ENCODE measurements at regions not wholly inside any gene's neighbourhood (a gene's known extent, or its start where the extent isn't known, plus 50 kb on each side); places are given as distances from the start of the nearest gene placed in this dataset.

GRCh38 chr5:106877881-106878280 is 792.9 kb downstream of the EFNA5 start:
- Histone ChIP-seq H3K9me1 (ENCODE audit: insufficient read depth, low read length) (no peaks in the 10 kb centered on the region), H3K4me2 (ENCODE audit: low read depth, low read length) (no peak overlapping the region), H3K14ac (replicated peaks; ENCODE audit: low read depth, low read length) (no peak overlapping the region), H4K5ac (ENCODE audit: low read depth, low read length) (no peak overlapping the region), H2BK120ac (ENCODE audit: low read depth, low read length) (no peak overlapping the region), H3K27ac (ENCODE audit: insufficient read depth, low read length) (no peak overlapping the region), H2AK5ac (ENCODE audit: low read depth, low read length) (no peak overlapping the region), H2BK5ac (ENCODE audit: low read depth, low read length, poor library complexity, severe bottlenecking) (no peak overlapping the region), H4K20me1 (ENCODE audit: insufficient read depth, low read length) (no peaks in the 10 kb centered on the region), H2AFZ (replicated peaks; ENCODE audit: low read length, poor library complexity) (no peak overlapping the region), H2BK15ac (ENCODE audit: low read depth, low read length) (no peak overlapping the region), H3K9me3 (ENCODE audit: control insufficient read depth, insufficient read depth, low read length) (no peaks in the 10 kb centered on the region), H3K56ac (ENCODE audit: extremely low read depth, insufficient read depth, low read length) (no peak overlapping the region), H3K4me1 (ENCODE audit: control insufficient read depth, insufficient read depth, low read length) (no peaks in the 10 kb centered on the region), H4K91ac (ENCODE audit: insufficient read depth, low read depth, low read length) (no peak overlapping the region), H3K4me3 (ENCODE audit: insufficient read depth, low read depth, low read length) (no peak overlapping the region), H3K4ac (ENCODE audit: low read depth, low read length) (no peak overlapping the region), H3K36me3 (ENCODE audit: control insufficient read depth, insufficient read depth, low read length) (no peaks in the 10 kb centered on the region), H4K8ac (ENCODE audit: low read depth in 2 of 2, low read length in 2 of 2) (no peak overlapping the region), H3K79me1 (ENCODE audit: low read depth in 1 of 2, low read length in 2 of 2) (no peaks in the 10 kb centered on the region), H3K9ac (ENCODE audit: low read depth, low read length) (no peak overlapping the region), H3K23ac (ENCODE audit: low read depth, low read length) (no peak overlapping the region), H3K27me3 (ENCODE audit: control insufficient read depth, insufficient read depth, low read length) (no peaks in the 10 kb centered on the region), H2BK20ac (ENCODE audit: low read depth, low read length) (no peak overlapping the region), H3K18ac (ENCODE audit: low read depth, low read length) (no peak overlapping the region), H2AK9ac (replicated peaks; ENCODE audit: low read depth, low read length, poor library complexity) (no peak overlapping the region)
- no CpG with 5 or more reads among the region's 3 CpGs for WGBS, 2 experiments (ENCODE audit: extremely low coverage in 2 of 2, insufficient read length in 1 of 2)
- DNase-seq: no peak
- TF ChIP-seq MXI1 (IDR thresholded peaks at IDR 0.05; ENCODE audit: borderline replicate concordance, low read depth, low read length) (no peak), ELK1 (IDR thresholded peaks at IDR 0.05; ENCODE audit: borderline replicate concordance, low read depth, low read length) (no peak), USF2 (IDR thresholded peaks at IDR 0.05; ENCODE audit: low read depth, low read length) (no peak), CTCF (conservative IDR thresholded peaks at IDR 0.05; ENCODE audit: low read depth, low read length) (no peak), SMC3 (IDR thresholded peaks at IDR 0.05; ENCODE audit: low read depth, low read length) (no peak), FOS (IDR thresholded peaks at IDR 0.05; ENCODE audit: low read depth, low read length) (no peak), NFE2L2 (IDR thresholded peaks at IDR 0.05; ENCODE audit: low read depth, low read length) (no peak), RCOR1 (IDR thresholded peaks at IDR 0.05; ENCODE audit: insufficient replicate concordance, low read length) (no peak)
- ATAC-seq (ENCODE audit: low read depth): no peak
- dilution Hi-C loops (cut with HindIII; ENCODE audit: low sequenced_read_pairs, unreplicated experiment): no loop called here
- intact Hi-C loops (cut with micrococcal nuclease): loop anchor here (5.0 kb wide), 2 partner anchors 611 to 794 kb away; partner anchors contain the start of gene EFNA5
- CTCF ChIA-PET: interaction anchor here (1.2 kb wide), 1 partner anchor 18 kb away, joined by 3 read pairs; no protein-coding TSS in a partner anchor
- BruUV-seq (replicated peaks): no TSS peak
- in situ Hi-C loops (cut with MboI; ENCODE audit: low sequenced_read_pairs): no loop called here
- POLR2A ChIA-PET (ENCODE audit: unreplicated experiment): no interaction called here

Measured in IMR-90 (cell line).